BLaER1 (cell line): ENCODE measurements at regions not wholly inside any gene's neighbourhood (a gene's known extent, or its start where the extent isn't known, plus 50 kb on each side); places are given as distances from the start of the nearest gene placed in this dataset.
"Not testable (repeated sequence)": the region's sequence is repeated elsewhere in the genome, so short reads cannot be mapped to it uniquely, and the experiment has no call there.

Source experiments
- H3K27ac ChIP-seq: shearing (Covaris generic); formaldehyde crosslinking; 2 replicates; pipeline ENCODE4 v1.8.1; 2022
- H3K27me3 ChIP-seq: shearing (Covaris generic); formaldehyde crosslinking; 2 replicates; pipeline ENCODE4 v1.8.1; 2022
- H3K36me3 ChIP-seq: shearing (Covaris generic); formaldehyde crosslinking; 2 replicates; pipeline ENCODE4 v1.8.1; 2022
- H3K4me1 ChIP-seq: shearing (Covaris generic); formaldehyde crosslinking; 2 replicates; pipeline ENCODE4 v1.8.1; 2022
- H3K4me2 ChIP-seq: shearing (Covaris generic); formaldehyde crosslinking; 2 replicates; pipeline ENCODE4 v1.8.1; 2022
- H3K4me3 ChIP-seq: shearing (Covaris generic); formaldehyde crosslinking; 2 replicates; pipeline ENCODE4 v1.8.1; 2022
- H3K9ac ChIP-seq: shearing (Covaris generic); formaldehyde crosslinking; 2 replicates; pipeline ENCODE4 v1.8.1; 2022
- H3K9me3 ChIP-seq: shearing (Covaris generic); formaldehyde crosslinking; 2 replicates; pipeline ENCODE4 v1.8.1; 2022
- H4K20me1 ChIP-seq: shearing (Covaris generic); formaldehyde crosslinking; 2 replicates; pipeline ENCODE4 v1.8.1; 2022
- Cebpa-rat ChIP-seq: shearing (Covaris generic); IDR thresholded peaks from 2 replicates; pipeline ENCODE4 v1.8.1; 2022

DNA sequence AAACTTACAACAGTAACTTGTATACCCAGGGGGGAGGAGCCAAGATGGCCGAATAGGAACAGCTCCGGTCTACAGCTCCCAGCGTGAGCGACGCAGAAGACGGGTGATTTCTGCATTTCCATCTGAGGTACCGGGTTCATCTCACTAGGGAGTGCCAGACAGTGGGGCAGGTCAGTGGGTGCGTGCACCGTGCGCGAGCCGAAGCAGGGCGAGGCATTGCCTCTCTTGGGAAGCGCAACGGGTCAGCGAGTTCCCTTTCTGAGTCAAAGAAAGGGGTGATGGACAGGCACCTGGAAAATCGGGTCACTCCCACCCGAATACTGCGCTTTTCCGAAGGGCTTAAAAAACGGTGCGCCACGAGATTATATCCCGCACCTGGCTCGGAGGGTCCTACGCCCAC is 278.8 kb downstream of the FAM47B start:
- not testable (repeated sequence) for H3K4me3 ChIP-seq, H3K4me1 ChIP-seq, H4K20me1 ChIP-seq, H3K9ac ChIP-seq, H3K9me3 ChIP-seq, H3K4me2 ChIP-seq, H3K27ac ChIP-seq, H3K36me3 ChIP-seq
- H3K27me3 ChIP-seq: peaks cover 67% of the 10 kb centered on the region

DNA sequence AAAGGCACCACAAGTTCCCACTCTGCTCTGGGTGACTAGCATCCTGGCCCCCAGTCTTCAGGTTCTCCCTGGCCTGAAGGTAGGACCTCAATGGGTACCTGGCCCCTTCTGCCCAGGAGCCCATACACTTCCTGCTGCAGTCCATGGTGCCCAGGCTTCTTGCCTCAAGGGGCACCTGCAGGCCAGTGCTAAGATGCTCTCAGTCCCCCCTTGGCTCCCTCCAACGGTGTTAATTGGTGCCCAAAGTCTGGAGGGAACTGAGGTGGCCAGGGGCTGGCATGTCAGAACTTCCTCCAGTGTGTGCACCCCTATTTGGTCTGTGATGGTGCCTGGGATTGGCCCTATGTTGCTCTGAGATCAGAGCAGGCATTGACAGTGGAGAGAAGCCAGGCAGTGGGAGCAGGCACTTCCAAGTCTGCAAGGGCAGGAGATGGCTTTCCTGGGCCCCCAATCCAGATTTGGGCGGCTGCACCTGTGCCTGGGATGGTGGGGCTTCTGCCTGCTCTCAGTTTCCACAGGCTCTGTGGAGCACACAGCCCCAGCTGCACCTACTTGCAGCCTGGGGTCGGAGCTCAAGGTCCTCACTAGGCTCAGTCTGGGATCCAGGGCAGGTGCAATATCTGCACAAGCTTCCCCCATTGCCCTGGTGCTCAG is 301.6 kb downstream of the FAM47B start:
- H3K27ac ChIP-seq: no peak overlapping the region
- no peaks in the 10 kb centered on the region for H3K9me3 ChIP-seq
- peaks cover 83% of the 10 kb centered on the region for H3K27me3 ChIP-seq
- no peak overlapping the region for H3K4me2 ChIP-seq
- no peaks in the 10 kb centered on the region for H3K36me3 ChIP-seq
- no peak overlapping the region for H3K9ac ChIP-seq
- H4K20me1 ChIP-seq: no peaks in the 10 kb centered on the region
- H3K4me3 ChIP-seq: no peak overlapping the region
- no peak for TF ChIP-seq Cebpa-rat
- no peaks in the 10 kb centered on the region for H3K4me1 ChIP-seq

DNA sequence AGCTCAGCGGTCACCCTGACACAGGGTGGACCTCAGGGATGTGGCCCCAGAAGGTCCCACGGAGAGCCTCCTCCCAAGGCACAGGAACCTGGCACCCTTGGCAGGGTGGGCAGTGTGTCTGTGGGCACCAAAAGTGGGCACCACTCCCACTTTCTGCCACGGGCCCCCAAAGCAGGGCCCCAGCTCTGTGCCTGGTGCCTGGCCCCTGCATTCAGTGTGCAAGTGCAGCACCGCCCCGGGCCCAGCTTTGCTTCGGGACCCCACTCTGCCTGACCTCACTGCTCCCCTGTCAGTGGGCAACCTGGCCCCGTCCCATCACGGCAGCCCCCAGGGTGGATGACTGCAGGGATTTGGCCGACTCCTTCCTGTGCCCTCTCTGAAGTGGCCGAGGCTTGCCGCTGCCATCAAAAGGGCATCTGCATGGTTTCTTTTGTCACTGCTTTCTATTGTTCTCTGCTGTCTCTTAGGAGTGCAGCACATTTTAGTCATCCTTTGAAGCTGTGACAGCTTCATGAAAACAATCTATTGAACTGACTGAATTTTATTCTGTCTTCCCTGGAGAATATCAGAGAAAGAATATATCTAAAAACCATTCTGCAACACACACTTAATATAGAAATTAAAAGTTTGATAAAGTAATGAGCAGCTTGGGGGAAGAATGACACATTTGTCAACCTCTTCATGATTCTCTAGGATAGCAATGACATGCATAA is 302.4 kb downstream of the FAM47B start:
- no peak for TF ChIP-seq Cebpa-rat
- no peak overlapping the region for H3K4me3 ChIP-seq
- H3K9me3 ChIP-seq: no peaks in the 10 kb centered on the region
- H3K27me3 ChIP-seq: peaks cover 87% of the 10 kb centered on the region
- H3K27ac ChIP-seq: no peak overlapping the region
- H4K20me1 ChIP-seq: no peaks in the 10 kb centered on the region
- H3K9ac ChIP-seq: no peak overlapping the region
- no peaks in the 10 kb centered on the region for H3K36me3 ChIP-seq
- no peaks in the 10 kb centered on the region for H3K4me1 ChIP-seq
- H3K4me2 ChIP-seq: no peak overlapping the region

DNA sequence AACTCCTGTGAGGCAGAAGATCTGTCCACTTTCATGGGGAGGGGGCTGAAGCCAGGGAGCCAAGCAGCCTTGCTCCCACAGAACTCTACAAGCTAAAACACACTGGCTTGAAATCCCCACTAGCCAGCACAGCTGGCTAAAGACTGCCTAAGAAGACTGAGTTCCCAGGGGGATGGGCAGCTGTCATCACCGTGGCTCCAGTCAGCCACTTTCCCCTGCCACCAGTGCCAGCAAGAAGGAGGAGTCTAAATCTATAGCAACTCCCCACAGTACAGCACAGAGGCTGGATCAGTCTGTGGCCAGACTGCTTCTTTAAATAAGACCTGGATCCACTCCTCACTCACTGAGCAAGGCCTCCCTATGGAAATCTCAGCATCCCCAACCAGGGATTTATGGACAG is 308.6 kb downstream of the FAM47B start:
- no peaks in the 10 kb centered on the region for H3K4me1 ChIP-seq
- H3K27ac ChIP-seq: no peak overlapping the region
- TF ChIP-seq Cebpa-rat: no peak
- H3K27me3 ChIP-seq: peaks cover 84% of the 10 kb centered on the region
- H4K20me1 ChIP-seq: no peaks in the 10 kb centered on the region
- no peak overlapping the region for H3K9ac ChIP-seq
- no peak overlapping the region for H3K4me2 ChIP-seq
- H3K9me3 ChIP-seq: no peaks in the 10 kb centered on the region
- H3K36me3 ChIP-seq: no peaks in the 10 kb centered on the region
- H3K4me3 ChIP-seq: no peak overlapping the region

DNA sequence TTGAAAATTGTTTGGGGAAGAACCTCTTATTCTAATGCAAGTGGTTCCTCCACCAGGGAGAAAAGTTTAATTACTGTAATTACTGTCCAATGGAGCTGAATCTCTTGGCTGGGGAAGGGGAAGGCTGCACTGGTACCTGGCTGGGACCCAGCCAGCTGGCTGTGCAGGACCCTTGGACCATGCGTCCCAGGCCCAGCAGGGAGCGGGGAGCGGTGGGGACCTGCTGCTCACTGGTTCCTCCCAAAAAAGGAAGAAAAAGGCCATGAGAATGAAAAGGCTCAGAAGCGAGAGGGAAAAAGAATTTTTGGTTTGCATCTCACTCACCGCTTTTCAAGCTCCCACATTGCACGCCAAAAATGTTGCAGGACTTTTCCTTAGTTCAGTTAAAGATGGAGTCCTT is 333.5 kb downstream of the FAM47B start:
- no peak for TF ChIP-seq Cebpa-rat
- no peak overlapping the region for H3K27ac ChIP-seq
- H3K4me1 ChIP-seq: no peaks in the 10 kb centered on the region
- no peaks in the 10 kb centered on the region for H3K36me3 ChIP-seq
- H3K4me2 ChIP-seq: no peak overlapping the region
- H4K20me1 ChIP-seq: no peaks in the 10 kb centered on the region
- H3K27me3 ChIP-seq: peaks cover 82% of the 10 kb centered on the region
- no peak overlapping the region for H3K4me3 ChIP-seq
- H3K9ac ChIP-seq: no peak overlapping the region
- no peaks in the 10 kb centered on the region for H3K9me3 ChIP-seq

DNA sequence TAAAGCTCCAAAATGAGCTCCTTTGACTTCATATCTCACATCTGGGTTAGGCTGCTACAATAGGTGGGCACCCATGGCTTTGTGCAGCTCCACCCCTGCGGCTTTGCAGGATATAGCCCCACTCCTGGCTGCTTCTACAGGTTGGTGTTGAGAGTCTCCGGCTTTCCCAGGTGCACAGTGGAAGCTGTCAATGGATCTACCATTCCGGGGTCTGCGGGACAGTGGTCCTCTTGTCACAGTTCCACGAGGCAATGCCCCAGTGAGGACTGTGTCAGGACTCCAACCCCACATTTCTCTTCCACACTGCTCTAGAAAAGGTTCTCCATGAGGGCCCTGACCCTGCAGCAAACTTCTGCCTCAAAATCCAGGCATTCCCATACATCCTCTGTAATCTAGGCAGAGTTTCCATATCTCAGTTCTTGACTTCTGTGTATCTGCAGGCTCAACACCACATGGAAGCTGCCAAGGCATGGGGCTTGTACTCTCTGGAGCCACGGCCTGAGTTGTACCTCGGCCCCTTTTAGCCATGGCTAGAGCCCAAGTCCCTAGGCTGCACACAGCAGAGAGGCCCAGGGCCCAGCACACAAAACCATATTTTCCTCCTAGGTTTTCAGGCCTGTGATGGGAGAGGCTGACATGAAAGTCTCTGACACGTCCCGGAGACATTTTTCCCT is 342.8 kb downstream of the FAM47B start:
- no peak overlapping the region for H3K27ac ChIP-seq
- H4K20me1 ChIP-seq: no peaks in the 10 kb centered on the region
- no peak for TF ChIP-seq Cebpa-rat
- no peaks in the 10 kb centered on the region for H3K36me3 ChIP-seq
- H3K9me3 ChIP-seq: no peaks in the 10 kb centered on the region
- H3K4me1 ChIP-seq: no peaks in the 10 kb centered on the region
- no peak overlapping the region for H3K9ac ChIP-seq
- no peak overlapping the region for H3K4me3 ChIP-seq
- H3K4me2 ChIP-seq: no peak overlapping the region
- peaks cover 71% of the 10 kb centered on the region for H3K27me3 ChIP-seq

DNA sequence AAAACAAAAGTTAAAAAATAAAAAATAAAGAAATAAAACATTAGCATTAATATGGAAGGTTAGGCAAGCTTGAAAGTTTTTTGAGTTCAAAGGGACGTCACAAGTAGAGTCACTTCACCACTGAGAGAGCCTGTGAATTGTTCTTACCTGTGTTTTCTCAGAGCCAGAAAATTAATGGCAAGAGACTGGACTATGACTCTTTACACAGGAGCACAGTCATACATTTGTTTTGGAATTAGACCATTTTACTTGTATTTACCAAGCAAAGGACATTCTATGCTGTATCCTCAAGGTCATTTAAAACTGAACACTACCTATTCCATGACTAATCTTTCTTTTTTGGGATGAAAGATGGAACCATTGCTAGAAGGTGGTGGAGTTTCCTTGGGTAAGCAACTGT is 346.1 kb downstream of the FAM47B start:
- no peak for TF ChIP-seq Cebpa-rat

DNA sequence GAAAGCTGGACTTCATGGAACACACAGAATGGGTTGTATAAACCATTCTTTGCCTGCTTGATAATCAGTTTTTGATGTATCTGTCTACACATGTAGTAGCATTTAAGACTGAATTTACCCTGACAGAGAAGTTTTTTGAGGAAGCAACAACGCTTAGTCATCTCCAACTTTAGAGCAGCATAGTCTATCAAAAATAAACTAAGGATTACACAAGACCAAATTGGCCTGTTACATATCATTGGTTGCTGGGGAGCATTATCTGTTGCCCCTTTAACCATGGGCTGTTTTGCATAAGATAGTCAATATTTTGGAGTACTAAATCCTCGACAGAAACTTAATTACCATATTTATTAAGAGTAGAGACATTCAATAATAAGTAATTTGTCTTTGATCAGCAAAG is 347.4 kb downstream of the FAM47B start:
- no peak overlapping the region for H3K4me2 ChIP-seq
- no peaks in the 10 kb centered on the region for H3K4me1 ChIP-seq
- no peaks in the 10 kb centered on the region for H3K9me3 ChIP-seq
- H4K20me1 ChIP-seq: no peaks in the 10 kb centered on the region
- no peak overlapping the region for H3K9ac ChIP-seq
- no peak for TF ChIP-seq Cebpa-rat
- no peak overlapping the region for H3K27ac ChIP-seq
- H3K27me3 ChIP-seq: peaks cover 69% of the 10 kb centered on the region
- H3K36me3 ChIP-seq: no peaks in the 10 kb centered on the region
- no peak overlapping the region for H3K4me3 ChIP-seq

More for the DNA sequence above, 346.1 kb downstream of the FAM47B start:
- no peaks in the 10 kb centered on the region for H3K4me1 ChIP-seq
- no peak overlapping the region for H3K27ac ChIP-seq
- no peaks in the 10 kb centered on the region for H3K9me3 ChIP-seq
- H3K27me3 ChIP-seq: peaks cover 73% of the 10 kb centered on the region
- no peaks in the 10 kb centered on the region for H4K20me1 ChIP-seq
- no peaks in the 10 kb centered on the region for H3K36me3 ChIP-seq
- no peak overlapping the region for H3K9ac ChIP-seq
- H3K4me2 ChIP-seq: no peak overlapping the region
- H3K4me3 ChIP-seq: no peak overlapping the region

DNA sequence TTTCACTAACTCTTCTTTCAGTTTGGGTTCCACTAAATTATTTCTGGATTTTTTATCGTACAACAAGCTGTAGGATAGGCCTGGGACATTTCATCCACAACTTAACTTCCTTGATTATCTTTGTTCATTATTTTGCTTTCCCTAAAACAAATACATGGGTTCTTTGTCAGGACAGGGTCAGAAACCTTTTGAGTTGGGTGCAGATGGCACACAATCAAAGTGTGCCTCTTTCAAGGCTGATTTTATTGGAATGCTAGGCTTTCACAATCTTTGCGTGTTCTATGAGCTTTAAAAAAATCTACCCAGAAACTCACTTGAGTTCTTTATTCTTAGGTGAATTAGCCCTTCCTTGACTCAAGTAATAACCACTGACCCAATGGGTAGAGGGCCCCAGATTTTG is 348.4 kb downstream of the FAM47B start:
- H3K4me2 ChIP-seq: no peak overlapping the region
- TF ChIP-seq Cebpa-rat: no peak

DNA sequence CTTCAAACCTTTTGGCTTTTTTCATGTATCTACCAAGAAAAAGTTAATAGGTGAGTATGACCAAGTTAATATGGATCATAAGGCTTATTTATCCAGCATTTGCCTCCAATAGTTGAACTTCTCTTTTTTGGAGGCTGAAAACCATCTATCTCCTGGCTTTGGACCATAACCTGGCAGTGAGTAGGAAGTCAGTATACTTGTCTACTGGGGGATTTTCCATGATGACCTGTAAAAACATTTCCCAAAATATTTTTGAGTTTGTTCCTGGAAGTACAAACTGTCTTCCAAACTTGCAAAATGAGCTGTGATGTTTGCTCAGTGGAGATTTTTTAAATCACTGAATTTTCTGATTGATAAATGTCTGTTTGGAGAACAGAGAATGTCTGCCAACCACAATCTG is 349.9 kb downstream of the FAM47B start:
- H4K20me1 ChIP-seq: no peaks in the 10 kb centered on the region
- peaks cover 58% of the 10 kb centered on the region for H3K27me3 ChIP-seq
- H3K36me3 ChIP-seq: no peaks in the 10 kb centered on the region
- H3K4me1 ChIP-seq: no peaks in the 10 kb centered on the region
- no peaks in the 10 kb centered on the region for H3K9me3 ChIP-seq
- H3K27ac ChIP-seq: no peak overlapping the region
- no peak for TF ChIP-seq Cebpa-rat
- H3K4me3 ChIP-seq: no peak overlapping the region
- no peak overlapping the region for H3K9ac ChIP-seq
- H3K4me2 ChIP-seq: no peak overlapping the region

More for the DNA sequence above, 348.4 kb downstream of the FAM47B start:
- Histone ChIP-seq H3K27ac (no peak overlapping the region), H3K27me3 (peaks cover 59% of the 10 kb centered on the region), H3K36me3 (no peaks in the 10 kb centered on the region), H3K9ac (no peak overlapping the region), H3K4me3 (no peak overlapping the region), H3K9me3 (no peaks in the 10 kb centered on the region), H3K4me1 (no peaks in the 10 kb centered on the region), H4K20me1 (no peaks in the 10 kb centered on the region)

DNA sequence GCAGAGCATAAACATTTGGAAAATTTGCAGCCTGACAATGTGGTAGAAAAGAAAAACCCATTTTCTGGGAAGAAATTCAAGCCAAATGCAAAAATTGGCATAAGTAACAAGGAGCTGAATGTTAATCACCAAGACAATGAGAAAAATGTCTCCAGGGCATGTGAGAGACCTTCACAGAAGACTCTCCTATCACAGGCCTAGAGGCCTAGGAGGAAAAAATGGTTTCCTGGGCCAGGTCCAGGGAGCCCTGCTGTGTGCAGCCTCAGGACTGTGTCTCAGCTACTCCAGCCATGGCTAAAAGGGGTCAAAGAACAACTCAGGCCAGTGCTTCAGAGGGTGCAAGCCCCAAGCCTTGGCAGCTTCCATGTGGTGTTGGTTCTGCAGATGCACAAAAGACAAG is 362.4 kb downstream of the FAM47B start:
- H3K27me3 ChIP-seq: peaks cover 45% of the 10 kb centered on the region
- H4K20me1 ChIP-seq, H3K27ac ChIP-seq, H3K4me3 ChIP-seq, H3K4me2 ChIP-seq, H3K9ac ChIP-seq, H3K4me1 ChIP-seq, H3K36me3 ChIP-seq: not testable (repeated sequence)
- H3K9me3 ChIP-seq: peaks cover 25% of the 10 kb centered on the region
